Fibroblast of upper back skin (primary cell): ENCODE measurements at regions not wholly inside any gene's neighbourhood (a gene's known extent, or its start where the extent isn't known, plus 50 kb on each side); places are given as distances from the start of the nearest gene placed in this dataset.

Experiments
- DNase-seq: peaks from one replicate; pipeline ENCODE4 v3.0.0-alpha.2; 2013

GRCh38 chr20:47971058-47971791 lies 185.9 kb upstream of the SULF2 start:
- DNase-seq, result no peak

- peak; percentile 19 for DNase-seq
Measured at GRCh38 chr20:47970282-47970903, 185.1 kb upstream of the SULF2 start.

GRCh38 chr20:47969426-47969825 lies 184.1 kb upstream of the SULF2 start:
- DNase-seq, result no peak

GRCh38 chr20:47968541-47969310 lies 183.4 kb upstream of the SULF2 start:
- DNase-seq, result no peak

- DNase-seq, result no peak
Measured at GRCh38 chr20:47964149-47964548, 178.9 kb upstream of the SULF2 start.

- DNase-seq, result no peak
Measured at GRCh38 chr20:47963022-47963421, 177.7 kb upstream of the SULF2 start.

GRCh38 chr20:47962286-47962963 lies 177.1 kb upstream of the SULF2 start:
- no peak for DNase-seq

- DNase-seq, result no peak
Measured at GRCh38 chr20:47960769-47961541, 175.7 kb upstream of the SULF2 start.

- DNase-seq, result no peak
Measured at GRCh38 chr20:47960277-47960676, 175.0 kb upstream of the SULF2 start.

- peak; percentile 96 for DNase-seq
Measured at GRCh38 chr20:47957989-47958801, 172.9 kb upstream of the SULF2 start.

GRCh38 chr20:47957135-47957534 lies 171.9 kb upstream of the SULF2 start:
- DNase-seq, result no peak

GRCh38 chr20:47956268-47956995 lies 171.2 kb upstream of the SULF2 start:
- DNase-seq, result peak; percentile 91

- no peak for DNase-seq
Measured at GRCh38 chr20:47953471-47953870, 168.2 kb upstream of the SULF2 start.

GRCh38 chr20:47952023-47952564 lies 166.8 kb upstream of the SULF2 start:
- DNase-seq, result no peak

GRCh38 chr20:47951521-47951971 lies 166.3 kb upstream of the SULF2 start:
- peak; percentile 90 for DNase-seq

GRCh38 chr20:47950913-47951283 lies 165.6 kb upstream of the SULF2 start:
- no peak for DNase-seq

GRCh38 chr20:47950124-47950912 lies 165.0 kb upstream of the SULF2 start:
- DNase-seq, result peak; percentile 57

- DNase-seq, result no peak
Measured at GRCh38 chr20:47949230-47949629, 163.9 kb upstream of the SULF2 start.

- DNase-seq, result peak; percentile 61
Measured at GRCh38 chr20:47944682-47945081, 159.4 kb upstream of the SULF2 start.

GRCh38 chr20:47941869-47942268 lies 156.6 kb upstream of the SULF2 start:
- DNase-seq, result no peak
